H1 (cell line): ENCODE measurements at regions not wholly inside any gene's neighbourhood (a gene's known extent, or its start where the extent isn't known, plus 50 kb on each side); places are given as distances from the start of the nearest gene placed in this dataset.
"Not testable (repeated sequence)": the region's sequence is repeated elsewhere in the genome, so short reads cannot be mapped to it uniquely, and the experiment has no call there.

Experiments used
- BRCA1 ChIP-seq: IDR thresholded peaks from 2 replicates; pipeline ENCODE4 v1.6.1; 2012; ENCODE audit warnings: low read depth, low read length, improper control_type of control experiment
- CEBPB ChIP-seq: IDR thresholded peaks from 2 replicates; pipeline ENCODE4 v1.6.1; 2012; ENCODE audit warnings: low read depth, low read length
- CHD2 ChIP-seq: IDR thresholded peaks from 2 replicates; pipeline ENCODE4 v1.6.1; 2012; ENCODE audit warnings: low read length, improper control_type of control experiment
- FOSL1 ChIP-seq: IDR thresholded peaks from 2 replicates; pipeline ENCODE4 v1.6.1; 2011; ENCODE audit warnings: mild to moderate bottlenecking, low read depth, low read length, moderate library complexity; ENCODE audit not compliant: insufficient read depth
- KDM1A ChIP-seq: fragments of 200-600, 300-600 bp; sonication (generic); IDR thresholded peaks from 2 replicates; pipeline ENCODE4 v1.7.1; 2016; ENCODE audit warnings: mild to moderate bottlenecking, low read length, borderline replicate concordance
- POLR2A ChIP-seq, 2 experiments: IDR thresholded peaks; 1 replicate in 1 of 2; 2 replicates in 1 of 2; pipeline ENCODE4 v1.6.1; 2011; ENCODE audit warnings: low read depth in 2 of 2, low read length in 2 of 2, mild to moderate bottlenecking in 2 of 2; ENCODE audit errors: control extremely low read depth in 1 of 2
- POLR2AphosphoS5 ChIP-seq: IDR thresholded peaks from 2 replicates; pipeline ENCODE4 v1.6.1; 2011; ENCODE audit warnings: low read depth, low read length
- RBBP5 ChIP-seq: IDR thresholded peaks from 2 replicates; pipeline ENCODE4 v1.7.1; 2012; ENCODE audit warnings: low read depth, mild to moderate bottlenecking, inconsistent platforms, low read length, moderate library complexity, borderline replicate concordance
- SIN3A ChIP-seq, 2 experiments: IDR thresholded peaks in 1 of 2; conservative IDR thresholded peaks in 1 of 2; 2 replicates each; pipeline ENCODE4 v1.6.1; 2011 to 2012; ENCODE audit warnings: low read length in 2 of 2, improper control_type of control experiment in 1 of 2, low read depth in 1 of 2, mild to moderate bottlenecking in 1 of 2
- SP1 ChIP-seq: IDR thresholded peaks from 2 replicates; pipeline ENCODE4 v1.6.1; 2011; ENCODE audit warnings: low read depth, low read length
- SUZ12 ChIP-seq: fragments of 200-600 bp; sonication (generic); IDR thresholded peaks from 2 replicates; pipeline ENCODE4 v1.6.1; 2012; ENCODE audit warnings: mild to moderate bottlenecking, inconsistent platforms, low read length, moderate library complexity, mixed read lengths
- TF ChIP-seq, protein P1 (sequence below), 3 experiments: IDR thresholded peaks; 1 replicate in 2 of 3; 2 replicates in 1 of 3; pipeline versions ENCODE4 v1.5.1 to v1.6.1; 2011; ENCODE audit warnings: low read length in 3 of 3, mild to moderate bottlenecking in 3 of 3, inconsistent platforms in 2 of 3, low read depth in 1 of 3, moderate library complexity in 1 of 3; ENCODE audit not compliant: insufficient read depth in 1 of 3; ENCODE audit errors: control extremely low read depth in 1 of 3
- TF ChIP-seq, protein P2 (sequence below): IDR thresholded peaks from 2 replicates; pipeline ENCODE4 v1.6.1; 2012; ENCODE audit warnings: inconsistent platforms

- TF ChIP-seq, protein P1, sequence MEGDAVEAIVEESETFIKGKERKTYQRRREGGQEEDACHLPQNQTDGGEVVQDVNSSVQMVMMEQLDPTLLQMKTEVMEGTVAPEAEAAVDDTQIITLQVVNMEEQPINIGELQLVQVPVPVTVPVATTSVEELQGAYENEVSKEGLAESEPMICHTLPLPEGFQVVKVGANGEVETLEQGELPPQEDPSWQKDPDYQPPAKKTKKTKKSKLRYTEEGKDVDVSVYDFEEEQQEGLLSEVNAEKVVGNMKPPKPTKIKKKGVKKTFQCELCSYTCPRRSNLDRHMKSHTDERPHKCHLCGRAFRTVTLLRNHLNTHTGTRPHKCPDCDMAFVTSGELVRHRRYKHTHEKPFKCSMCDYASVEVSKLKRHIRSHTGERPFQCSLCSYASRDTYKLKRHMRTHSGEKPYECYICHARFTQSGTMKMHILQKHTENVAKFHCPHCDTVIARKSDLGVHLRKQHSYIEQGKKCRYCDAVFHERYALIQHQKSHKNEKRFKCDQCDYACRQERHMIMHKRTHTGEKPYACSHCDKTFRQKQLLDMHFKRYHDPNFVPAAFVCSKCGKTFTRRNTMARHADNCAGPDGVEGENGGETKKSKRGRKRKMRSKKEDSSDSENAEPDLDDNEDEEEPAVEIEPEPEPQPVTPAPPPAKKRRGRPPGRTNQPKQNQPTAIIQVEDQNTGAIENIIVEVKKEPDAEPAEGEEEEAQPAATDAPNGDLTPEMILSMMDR (IDR thresholded peaks at IDR 0.05; ENCODE audit: control extremely low read depth in 1 of 3, insufficient read depth in 1 of 3, low read depth in 1 of 3, low read length in 3 of 3): not testable (repeated sequence)
- TF ChIP-seq FOSL1; SIN3A (conservative IDR thresholded peaks at IDR 0.05 in 1 of 2, IDR thresholded peaks at IDR 0.05 in 1 of 2; ENCODE audit: low read depth in 1 of 2, low read length in 2 of 2); BRCA1; SP1; CEBPB; POLR2A (IDR thresholded peaks at IDR 0.05; ENCODE audit: control extremely low read depth in 1 of 2, low read depth in 2 of 2, low read length in 2 of 2); CHD2; SUZ12; KDM1A; POLR2AphosphoS5; RBBP5: not testable (repeated sequence)
- TF ChIP-seq, protein P2, sequence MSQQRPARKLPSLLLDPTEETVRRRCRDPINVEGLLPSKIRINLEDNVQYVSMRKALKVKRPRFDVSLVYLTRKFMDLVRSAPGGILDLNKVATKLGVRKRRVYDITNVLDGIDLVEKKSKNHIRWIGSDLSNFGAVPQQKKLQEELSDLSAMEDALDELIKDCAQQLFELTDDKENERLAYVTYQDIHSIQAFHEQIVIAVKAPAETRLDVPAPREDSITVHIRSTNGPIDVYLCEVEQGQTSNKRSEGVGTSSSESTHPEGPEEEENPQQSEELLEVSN: not testable (repeated sequence)
These were observed 139.8 kb upstream of the NEDD9 start for GRCh38 chr6:11372186-11372790.
